ENCODE measurements at regions not wholly inside any gene's neighbourhood (a gene's known extent, or its start where the extent isn't known, plus 50 kb on each side); places are given as distances from the start of the nearest gene placed in this dataset.

DNA sequence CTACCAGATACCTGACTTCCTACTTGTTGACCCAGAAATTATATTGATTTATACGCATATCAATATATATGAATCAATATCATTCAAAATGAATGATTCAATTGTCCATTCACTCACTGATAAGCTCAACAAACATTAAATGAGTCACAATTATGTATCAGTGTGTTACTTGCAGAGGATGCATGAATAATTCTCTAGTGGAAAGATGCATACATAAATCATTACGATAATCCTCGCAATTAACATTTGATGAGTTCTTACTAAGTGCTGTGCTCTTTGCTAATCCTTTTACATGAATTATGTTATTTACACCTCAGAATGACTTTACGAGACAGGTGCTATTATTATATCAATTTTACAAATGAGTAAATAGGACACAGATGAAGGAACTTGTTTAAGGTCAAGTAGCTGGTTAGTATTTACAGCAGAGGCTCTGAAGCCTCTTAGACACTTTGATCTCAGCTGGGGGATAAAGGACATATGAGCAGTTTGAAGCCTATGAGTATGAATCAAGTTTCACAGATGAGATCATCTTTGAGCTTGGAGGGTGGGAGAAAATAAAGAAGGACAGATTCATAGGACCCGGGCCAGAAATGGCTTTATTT is 112.8 kb upstream of the ADAMTS5 start:
- DNase-seq (no peak), ATAC-seq (no peak)
- intact Hi-C loops (cut with DNase I) = no loop called here

DNA sequence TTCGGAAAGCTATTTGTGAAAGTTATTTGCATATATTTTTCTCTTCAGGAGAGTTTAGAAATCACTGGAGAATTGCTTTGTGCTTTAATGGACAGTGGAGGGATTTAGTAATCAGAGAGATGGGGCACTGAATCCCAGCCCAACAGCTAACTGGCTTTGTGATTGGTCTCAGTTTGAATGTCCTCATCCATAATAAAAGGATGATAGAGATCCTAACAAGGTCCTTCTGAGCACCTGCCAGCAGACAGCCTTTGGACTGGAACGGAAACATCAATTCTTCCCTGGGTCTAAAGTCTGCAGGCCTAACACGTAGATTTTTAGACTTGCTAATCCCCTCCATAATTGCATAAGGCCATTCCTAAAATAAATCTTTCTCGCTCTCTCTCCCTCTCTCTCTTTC is 112.0 kb upstream of the ADAMTS5 start:
- intact Hi-C loops (cut with DNase I) = no loop called here
- ATAC-seq (no peak), DNase-seq (no peak)

DNA sequence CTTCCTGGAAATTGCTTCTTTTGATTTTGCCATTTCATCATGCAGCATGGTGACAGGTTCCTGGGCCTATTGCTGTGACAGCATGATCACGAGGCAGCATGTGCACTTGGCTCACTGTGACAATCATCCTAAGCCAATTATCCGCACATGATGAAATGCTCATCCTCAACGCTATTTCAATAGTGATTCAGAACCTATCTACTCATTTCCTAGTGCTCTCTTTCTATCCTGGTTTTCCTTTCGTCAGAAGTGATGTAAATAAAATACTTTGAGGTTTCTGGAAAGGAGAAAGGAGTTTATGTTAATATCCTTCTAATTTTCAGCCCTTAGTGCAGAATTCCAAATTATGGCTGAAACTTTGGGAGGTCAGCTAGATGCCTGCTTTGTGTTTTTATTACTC is 110.6 kb upstream of the ADAMTS5 start:
- ATAC-seq (no peak), DNase-seq (no peak)
- intact Hi-C loops (cut with DNase I) = no loop called here

DNA sequence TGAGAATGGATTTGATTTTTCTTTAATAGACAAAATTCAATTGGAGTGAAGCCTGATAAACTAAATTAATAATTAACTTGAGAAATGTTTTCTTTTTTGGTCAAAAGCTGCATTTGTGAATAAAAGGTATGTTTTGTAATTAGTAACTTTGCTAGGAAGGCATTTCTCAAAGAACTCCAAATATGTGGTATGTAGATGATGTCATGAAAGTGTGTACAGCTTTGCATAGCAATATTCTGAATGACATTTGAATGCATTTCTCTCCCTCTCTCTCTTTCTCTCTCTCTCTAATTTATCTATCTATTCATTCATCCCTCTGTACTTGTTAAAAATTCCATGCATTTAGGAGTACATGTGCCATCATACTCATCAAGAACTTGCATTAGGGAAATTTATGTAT is 109.1 kb upstream of the ADAMTS5 start:
- ATAC-seq (no peak), DNase-seq (no peak)
- intact Hi-C loops (cut with DNase I) = no loop called here

DNA sequence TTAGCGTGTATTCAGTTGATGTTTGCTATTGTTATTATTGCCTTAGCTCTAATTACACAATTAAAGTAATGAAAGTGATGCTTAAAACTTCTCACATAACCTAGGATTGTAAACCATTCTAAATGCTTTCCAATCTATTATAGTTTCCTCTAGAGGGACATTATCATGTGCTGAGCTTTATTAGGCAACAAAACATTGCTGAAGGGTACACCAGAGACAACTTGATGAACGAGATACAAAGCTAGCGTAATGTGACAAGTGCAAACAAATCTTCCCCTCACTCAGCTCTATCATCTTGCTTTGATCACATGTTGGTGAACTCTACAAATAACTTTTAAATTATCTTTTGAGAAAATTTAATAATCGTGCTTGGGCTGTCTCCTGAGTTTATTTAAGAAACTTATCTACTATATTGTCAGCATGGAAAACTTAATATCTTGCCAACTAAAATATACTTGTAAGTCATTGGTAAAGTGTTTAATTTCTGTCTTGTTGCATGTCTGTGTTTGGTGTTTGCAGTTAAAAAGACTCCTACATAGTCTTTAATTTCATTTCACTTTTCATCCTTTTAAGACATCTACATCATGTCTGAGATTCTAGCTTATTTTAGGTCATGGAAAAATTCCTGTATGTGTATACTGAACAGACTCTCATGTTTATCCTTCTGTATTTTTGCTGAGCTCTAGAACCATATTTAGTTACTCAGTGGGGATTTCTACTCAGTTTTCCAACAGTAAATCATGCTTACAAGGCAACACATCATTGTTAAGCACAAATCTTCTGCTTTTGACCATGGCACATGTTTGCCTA is 104.2 kb upstream of the ADAMTS5 start:
- ATAC-seq (peak in 1 of 2 donors; percentile 44), DNase-seq (no peak)
- intact Hi-C loops (cut with DNase I) = no loop called here

DNA sequence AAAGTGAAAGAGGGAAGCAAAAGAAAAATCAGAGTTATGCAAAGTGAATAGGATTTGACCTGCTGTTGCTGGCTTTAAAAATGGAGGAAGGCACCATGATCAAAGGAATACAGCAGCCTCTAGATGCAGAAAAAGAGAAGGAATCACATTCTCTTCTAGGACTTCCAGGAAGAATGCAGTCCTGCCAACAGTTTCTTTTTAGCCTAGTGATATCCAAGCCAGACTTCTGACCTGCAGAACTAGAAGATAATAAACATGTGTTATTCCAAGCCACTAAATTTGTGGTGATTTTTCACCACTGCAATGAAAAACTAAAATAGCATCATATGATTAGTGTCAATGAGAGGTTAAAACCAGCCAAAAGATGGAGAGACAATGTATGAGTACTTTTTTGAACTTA is 101.9 kb upstream of the ADAMTS5 start:
- ATAC-seq (no peak), DNase-seq (no peak)
- intact Hi-C loops (cut with DNase I) = no loop called here

DNA sequence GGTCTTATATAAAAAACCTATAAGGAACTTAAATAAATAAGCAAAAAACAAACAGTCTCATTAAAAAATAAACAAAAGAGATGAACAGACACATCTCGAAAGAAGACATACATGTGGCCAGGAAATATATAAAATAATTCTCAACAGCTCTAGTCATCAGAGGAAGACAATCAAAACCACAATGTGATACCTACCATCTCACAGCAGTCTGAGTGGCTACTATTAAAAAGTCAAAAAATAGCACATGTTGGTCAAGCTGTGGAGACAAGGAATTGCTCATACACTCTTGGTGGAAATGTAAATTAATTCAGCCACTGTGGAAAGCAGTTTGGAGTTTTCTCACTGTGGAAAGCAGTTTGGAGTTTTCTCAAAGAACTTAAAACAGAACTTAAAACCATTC is 100.3 kb upstream of the ADAMTS5 start:
- intact Hi-C loops (cut with DNase I) = no loop called here
- no peak for ATAC-seq
- no peak for DNase-seq

DNA sequence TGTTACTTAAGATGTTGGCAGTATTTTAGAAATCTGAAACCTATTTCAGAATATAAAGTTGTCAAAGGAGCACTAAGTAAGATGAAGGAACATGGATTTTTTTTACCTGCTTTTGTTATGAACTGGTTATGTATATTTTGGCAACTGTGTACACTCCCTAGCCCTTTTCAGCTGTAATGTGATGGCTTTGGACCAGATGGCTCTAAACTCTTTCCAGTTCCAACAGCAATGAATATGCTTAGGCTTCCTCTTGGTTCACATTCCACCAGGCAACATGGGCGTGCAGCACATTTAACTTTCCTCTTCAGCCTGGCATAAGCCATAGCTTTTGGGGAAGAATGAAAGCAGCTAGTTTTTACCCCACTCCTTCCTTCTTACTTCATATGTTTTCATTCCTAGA is 95.6 kb upstream of the ADAMTS5 start:
- intact Hi-C loops (cut with DNase I) = no loop called here
- DNase-seq (no peak), ATAC-seq (no peak)

DNA sequence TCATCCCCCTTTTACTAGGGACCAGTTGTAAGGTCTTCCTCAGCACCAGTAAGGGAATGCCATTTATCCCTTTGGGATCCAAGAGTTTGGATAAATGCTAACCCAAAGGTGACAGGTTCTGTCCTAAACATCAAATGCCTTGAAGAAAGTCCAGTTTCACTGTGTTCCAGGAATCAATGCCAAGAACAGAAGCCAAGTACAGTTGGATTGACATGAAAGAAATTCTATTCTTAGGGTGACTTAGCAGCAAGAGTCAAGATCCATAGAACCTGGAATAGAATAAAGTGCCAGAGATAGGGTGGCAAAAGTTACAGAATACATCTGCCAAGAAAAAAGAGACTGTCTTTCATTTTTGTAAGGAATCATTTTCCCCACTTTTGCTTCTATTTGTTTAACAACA is 94.9 kb upstream of the ADAMTS5 start:
- intact Hi-C loops (cut with DNase I) = no loop called here
- DNase-seq = no peak
- no peak for ATAC-seq

DNA sequence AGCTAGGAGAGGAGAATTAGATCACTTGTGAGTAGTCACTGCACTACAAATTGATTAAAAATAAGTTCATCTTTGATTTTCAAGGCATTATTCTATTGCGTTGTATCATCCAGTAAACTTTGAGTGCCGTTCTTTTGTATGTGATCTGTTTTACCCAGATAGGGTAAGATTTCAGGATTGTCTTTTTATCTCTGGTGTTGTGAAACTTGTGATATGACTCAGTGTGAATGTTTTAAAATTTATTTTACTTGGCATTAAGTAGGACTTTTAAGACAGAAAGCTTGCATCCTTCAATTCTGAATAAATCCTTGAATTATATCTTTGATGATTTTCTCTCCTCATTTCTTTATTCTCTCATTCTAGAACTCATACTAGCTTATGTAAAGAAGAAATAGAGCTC is 93.3 kb upstream of the ADAMTS5 start:
- intact Hi-C loops (cut with DNase I) = no loop called here
- ATAC-seq (peak in 1 of 2 donors; percentile 57), DNase-seq (no peak)

DNA sequence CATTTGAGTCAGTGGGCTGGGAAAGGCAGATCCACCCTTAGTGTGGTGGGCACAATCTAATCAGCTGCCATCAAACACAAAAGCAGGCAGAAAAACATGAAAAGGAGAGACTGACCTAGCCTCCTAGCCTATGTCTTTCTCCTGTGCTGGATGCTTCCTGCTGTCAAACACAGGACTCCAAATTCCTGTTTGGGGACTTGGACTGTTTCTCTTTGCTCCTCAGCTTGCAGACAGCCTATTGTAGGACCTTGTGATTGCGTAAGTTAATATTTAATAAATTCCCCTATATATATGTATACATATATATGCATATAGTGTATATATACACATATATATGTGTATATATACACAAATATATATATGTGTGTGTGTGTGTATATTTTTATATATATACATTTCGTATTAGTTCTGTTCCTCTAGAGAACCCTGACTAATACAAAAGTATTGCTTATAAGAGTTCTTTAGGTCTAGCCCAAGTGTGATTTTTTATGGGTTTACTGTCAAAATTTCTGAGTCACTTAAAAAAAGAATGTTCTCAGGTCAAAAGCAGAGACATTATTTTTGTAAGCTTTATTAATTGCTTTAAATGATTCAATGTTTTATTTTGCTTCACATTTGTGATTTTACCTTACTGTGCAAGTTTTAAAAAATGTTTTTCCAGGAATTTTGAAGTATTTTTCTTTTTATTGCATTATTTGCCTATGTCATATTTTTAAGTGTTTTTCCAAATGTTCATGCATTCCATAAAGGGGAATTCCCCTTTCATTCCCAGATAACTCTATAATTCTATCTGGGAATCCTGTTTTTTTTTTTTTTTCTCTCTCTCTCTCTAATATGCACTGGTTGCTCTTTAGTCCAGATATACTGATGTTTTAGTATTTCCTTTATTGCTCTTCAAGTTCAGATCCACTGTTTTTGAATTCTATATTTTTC is 92.1 kb upstream of the ADAMTS5 start:
- DNase-seq (no peak), ATAC-seq (no peak)
- intact Hi-C loops (cut with DNase I) = no loop called here

DNA sequence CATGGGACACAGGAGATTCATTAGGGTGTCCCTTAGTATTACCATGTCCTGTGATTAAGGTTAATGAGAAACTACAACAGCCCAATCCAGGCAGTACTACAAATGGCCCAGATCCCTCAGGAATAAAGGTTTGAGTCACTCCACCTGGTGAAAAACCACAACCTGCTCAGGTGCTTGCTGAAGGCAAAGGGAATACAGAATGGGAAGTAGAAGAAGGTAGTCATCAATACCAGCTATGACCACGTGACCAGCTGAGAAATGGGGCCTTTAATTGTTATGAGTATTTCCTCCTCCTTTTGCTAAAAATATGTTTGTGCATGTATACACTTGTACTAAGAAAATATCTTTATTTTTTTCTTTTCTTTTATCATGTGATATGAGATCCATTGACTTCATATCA is 91.1 kb upstream of the ADAMTS5 start:
- DNase-seq (no peak), ATAC-seq (no peak)
- intact Hi-C loops (cut with DNase I) = no loop called here

DNA sequence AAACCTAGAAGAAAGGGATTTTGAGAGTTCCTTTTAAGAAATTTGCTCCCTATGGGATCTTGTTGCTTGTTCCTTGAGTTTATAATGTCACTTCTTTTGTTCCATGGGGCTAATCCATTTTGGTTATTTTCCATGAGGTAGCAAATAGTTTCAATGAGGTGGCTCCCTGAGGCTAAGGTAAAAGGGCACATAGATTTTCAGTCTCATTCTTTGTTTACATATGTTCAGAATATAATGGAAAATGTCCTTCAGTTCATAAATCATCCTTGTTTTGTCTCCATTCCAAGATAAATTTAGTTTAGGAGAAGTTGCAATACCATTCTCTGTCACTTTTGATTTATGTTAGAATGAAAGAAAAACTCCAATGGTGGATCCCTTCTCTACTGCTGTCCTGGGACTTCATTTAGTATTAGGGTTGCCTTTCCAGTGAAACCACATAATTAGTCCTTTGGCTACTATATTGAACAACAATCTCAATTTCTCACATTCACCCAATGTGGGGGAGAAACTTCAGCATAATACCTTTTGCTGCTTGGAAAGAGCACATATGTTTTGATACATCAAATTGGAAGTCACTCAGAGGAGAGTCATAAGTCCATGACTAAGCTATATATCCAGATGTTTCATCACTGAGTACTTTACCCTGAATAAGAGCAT is 80.9 kb upstream of the ADAMTS5 start:
- intact Hi-C loops (cut with DNase I) = no loop called here
- ATAC-seq = no peak

DNA sequence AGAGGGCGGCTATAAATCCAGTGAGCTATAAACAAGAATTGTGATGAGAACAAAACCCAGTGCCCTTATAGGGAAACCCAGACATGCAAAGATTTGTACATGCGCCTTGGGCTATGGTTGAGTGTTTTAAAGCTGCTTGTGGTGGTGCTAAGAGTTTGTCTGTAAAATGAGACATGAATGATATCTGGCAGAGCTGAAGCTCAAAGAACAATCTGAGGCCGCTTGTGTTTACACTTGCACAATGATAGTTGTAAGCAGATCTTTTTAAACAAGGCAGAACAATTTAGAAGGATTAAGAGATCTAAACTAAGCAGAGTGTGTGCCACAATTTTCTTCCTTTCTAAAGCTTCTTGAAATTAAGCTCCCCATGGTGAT is 80.4 kb upstream of the ADAMTS5 start:
- intact Hi-C loops (cut with DNase I) = no loop called here
- DNase-seq = no peak
- ATAC-seq = no peak

More for the DNA sequence above, 80.9 kb upstream of the ADAMTS5 start:
- no peak for DNase-seq

DNA sequence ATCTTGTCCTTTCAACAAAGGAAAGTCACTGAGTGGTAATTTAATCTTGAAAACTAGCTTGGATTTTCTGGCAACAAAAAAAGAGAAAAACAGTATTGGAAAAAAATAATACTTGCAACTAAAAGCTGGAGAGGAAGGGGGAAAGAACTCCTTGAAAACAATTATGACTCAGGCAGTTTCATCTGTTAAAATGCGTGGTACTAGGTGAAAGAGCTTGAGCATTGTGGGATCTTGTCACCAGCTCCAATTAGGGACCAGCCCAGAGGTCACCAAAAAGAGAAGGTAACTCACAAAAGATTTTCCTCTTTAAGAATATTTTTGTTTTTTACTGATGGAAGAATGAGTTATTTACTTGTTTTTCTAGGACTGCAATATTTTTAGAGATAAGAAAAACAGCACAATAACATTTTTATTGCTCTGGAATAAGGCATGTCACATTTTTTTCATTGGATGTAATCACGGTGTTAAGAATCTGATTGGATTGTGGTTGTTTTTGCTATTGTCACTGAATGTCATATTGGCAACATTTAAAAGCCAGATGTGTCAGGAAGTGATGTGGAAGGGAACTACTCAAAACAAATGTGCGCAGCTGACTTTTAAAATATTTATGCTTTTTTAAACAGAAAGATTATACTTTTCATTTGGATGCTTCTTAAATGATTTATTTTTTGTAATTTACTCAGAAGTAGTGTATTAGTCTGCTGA is 78.5 kb upstream of the ADAMTS5 start:
- no peak for ATAC-seq

DNA sequence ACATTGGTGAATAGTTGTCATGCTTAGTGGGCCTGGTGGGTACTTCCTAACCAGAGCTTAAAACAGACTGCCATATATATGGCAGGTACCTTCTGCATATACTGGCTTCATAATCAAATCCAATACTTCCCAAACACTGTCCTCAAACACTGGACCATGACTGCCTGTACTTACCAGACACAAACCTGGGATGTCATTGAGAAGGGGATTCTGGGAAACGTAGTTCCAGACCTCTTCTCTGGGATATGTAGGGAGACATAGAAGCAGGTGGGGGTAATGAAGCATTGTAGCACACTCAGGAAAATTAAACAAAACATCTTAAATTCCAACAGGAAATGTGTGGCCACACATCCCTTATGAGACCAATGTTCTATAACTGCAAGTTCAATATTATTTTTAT is 76.5 kb upstream of the ADAMTS5 start:
- ATAC-seq (no peak), DNase-seq (no peak)
- intact Hi-C loops (cut with DNase I) = no loop called here

More for the DNA sequence above, 78.5 kb upstream of the ADAMTS5 start:
- DNase-seq = no peak
- intact Hi-C loops (cut with DNase I) = no loop called here

DNA sequence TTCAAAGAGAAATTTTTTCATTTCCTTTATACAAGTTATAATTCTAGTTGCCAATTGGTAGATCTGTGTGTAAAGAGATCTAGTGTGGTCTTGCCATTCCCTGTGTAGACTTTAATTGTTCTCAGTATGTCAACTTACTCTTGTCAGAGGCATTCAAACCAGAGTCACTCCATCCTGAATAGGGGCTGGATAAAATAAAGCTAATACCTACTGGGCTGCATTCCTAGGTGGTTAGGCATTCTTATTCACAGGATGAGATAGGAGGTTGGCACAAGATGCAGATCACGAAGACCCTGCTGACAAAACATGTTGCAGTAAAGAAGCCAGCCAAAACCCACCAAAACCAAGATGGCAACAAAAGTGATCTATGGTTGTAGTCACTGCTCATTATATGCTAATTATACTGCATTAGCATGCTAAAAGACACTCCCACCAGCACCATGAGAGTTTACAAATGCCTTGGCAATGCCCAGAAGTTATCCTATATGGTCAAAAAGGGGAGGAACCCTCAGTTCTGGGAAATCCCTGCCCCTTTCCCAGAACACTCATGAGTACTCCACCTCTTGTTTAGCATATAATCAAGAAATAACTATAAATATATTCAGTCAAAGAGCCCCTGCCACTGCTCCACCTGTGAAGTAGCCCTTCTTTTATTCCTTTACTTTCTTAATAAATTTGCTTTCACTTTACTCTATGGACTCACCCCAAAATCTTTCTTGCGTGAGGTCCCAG is 74.0 kb upstream of the ADAMTS5 start:
- DNase-seq (no peak), ATAC-seq (no peak)
- intact Hi-C loops (cut with DNase I) = no loop called here

DNA sequence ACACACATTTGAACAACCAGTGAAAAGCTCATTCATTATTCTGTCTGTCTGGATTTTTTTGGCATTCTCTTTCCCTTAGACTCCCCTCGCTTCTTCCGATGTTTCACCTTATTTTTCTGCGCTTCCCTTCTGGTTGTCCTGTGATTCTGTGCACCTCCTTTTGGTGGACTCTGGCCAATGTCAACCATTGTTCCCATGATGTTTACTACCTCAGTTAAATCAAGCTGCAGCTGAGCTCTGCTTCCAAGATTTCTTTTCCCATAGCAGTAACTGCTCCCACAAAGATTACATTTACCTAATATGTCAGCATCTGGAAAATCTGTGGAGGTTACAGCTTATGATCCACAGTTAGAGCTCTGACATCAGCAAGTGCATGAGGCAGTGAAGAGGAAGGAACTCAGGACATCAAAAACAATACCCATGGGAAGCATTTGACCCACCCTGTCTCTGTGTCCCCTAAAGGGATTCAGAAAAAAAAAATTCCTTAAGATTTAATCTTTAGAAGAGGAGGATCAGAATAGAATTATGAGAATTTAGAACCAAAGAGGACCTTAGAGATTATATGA is 69.9 kb upstream of the ADAMTS5 start:
- ATAC-seq = no peak
- intact Hi-C loops (cut with DNase I) = no loop called here
- DNase-seq = no peak

Measured in left cardiac atrium (tissue), 4 donors.